HCT116 (cell line): ENCODE measurements at regions not wholly inside any gene's neighbourhood (a gene's known extent, or its start where the extent isn't known, plus 50 kb on each side); places are given as distances from the start of the nearest gene placed in this dataset.

ENCODE experiments used
- ATAC-seq: fragments of 200-7000 bp; cut with Tn5 transposase; 2 replicates; pipeline ENCODE4 v1.9.1; 2020; ENCODE audit warnings: mild to moderate bottlenecking, moderate library complexity
- BruUV-seq: library from RNA; stranded (reverse); fragments of 400-500 nt; replicated peaks from 2 replicates; lab custom pipeline; 2021; lab: Mats Ljungman, UMichigan
- CTCF ChIA-PET: fragments of 300-600 bp; sonication (Branson Sonifier 250); formaldehyde crosslinking; loops from one replicate; lab custom pipeline; 2021; ENCODE audit warnings: antibody characterized with exemption; lab: Charles Lee
- POLR2A ChIA-PET: fragments of 300-600, 350-600 bp; sonication (Branson Sonifier 250); formaldehyde crosslinking; loops from one replicate; lab custom pipeline; 2021; ENCODE audit warnings: antibody characterized with exemption; lab: Charles Lee
- RAD21 ChIA-PET, 2 experiments: fragments of 300-600 bp; sonication (Branson Sonifier 250); formaldehyde crosslinking; loops; one replicate each; lab custom pipeline; 2023; ENCODE audit warnings: low total read pairs in 2 of 2; ENCODE audit not compliant: uncharacterized antibody in 2 of 2, unreplicated experiment in 2 of 2, low non-redundant PET in 1 of 2; lab: Charles Lee
- DNase-seq: peaks from one replicate; pipeline ENCODE4 v3.0.0-alpha.2; 2010; ENCODE audit warnings: low read depth, low spot score
- H2AFZ ChIP-seq: fragments of 200-600 bp; shearing (Covaris generic), sonication (generic); 2 replicates; pipeline ENCODE4 v1.6.1; 2017; ENCODE audit warnings: low read depth, mixed run types, mixed read lengths, antibody characterized with exemption, low read length; ENCODE audit not compliant: poor library complexity, severe bottlenecking
- H3K27ac ChIP-seq: 2 replicates; pipeline ENCODE4 v1.5.1; 2012; ENCODE audit warnings: low read depth, low read length
- H3K27me3 ChIP-seq: fragments of 200-600 bp; sonication (generic); 2 replicates; pipeline ENCODE4 v1.6.1; 2016; ENCODE audit warnings: mixed run types, low read length, mixed read lengths; ENCODE audit not compliant: insufficient read depth
- H3K36me3 ChIP-seq, 2 experiments: fragments of 200-500 bp in 1 of 2; fragments of 200-600 bp in 1 of 2; sonication (Bioruptor generic) in 1 of 2; sonication (generic) in 1 of 2; 2 replicates each; pipeline versions ENCODE4 v1.5.1 to v1.6.1; 2014 to 2016; ENCODE audit warnings: low read length in 2 of 2, inconsistent platforms in 1 of 2, mixed read lengths in 1 of 2, mixed run types in 1 of 2; ENCODE audit not compliant: insufficient read depth in 2 of 2, control insufficient read depth in 1 of 2
- H3K4me1 ChIP-seq, 2 experiments: fragments of 200-600 bp in 1 of 2; sonication (generic) in 1 of 2; 2 replicates each; pipeline versions ENCODE4 v1.5.1 to v1.6.1; 2012 to 2017; ENCODE audit warnings: low read length in 2 of 2, inconsistent platforms in 1 of 2, mild to moderate bottlenecking in 1 of 2, mixed read lengths in 1 of 2, mixed run types in 1 of 2, moderate library complexity in 1 of 2; ENCODE audit not compliant: insufficient read depth in 2 of 2, control insufficient read depth in 1 of 2
- H3K4me2 ChIP-seq: fragments of 200-600 bp; sonication (generic); 2 replicates; pipeline ENCODE4 v1.6.1; 2017; ENCODE audit warnings: mixed run types, low read length, mixed read lengths
- H3K4me3 ChIP-seq, 2 experiments: fragments of 200-600 bp in 1 of 2; sonication (generic) in 1 of 2; replicated peaks in 1 of 2; 2 replicates each; pipeline ENCODE4 v1.5.1; 2011 to 2016; ENCODE audit warnings: low read length in 2 of 2, control low read depth in 1 of 2, low read depth in 1 of 2, mild to moderate bottlenecking in 1 of 2, mixed read lengths in 1 of 2, mixed run types in 1 of 2
- H3K79me2 ChIP-seq: fragments of 200-600 bp; sonication (generic); 2 replicates; pipeline ENCODE4 v1.6.1; 2017; ENCODE audit warnings: mild to moderate bottlenecking, mixed run types, low read length, moderate library complexity, mixed read lengths; ENCODE audit not compliant: insufficient read depth
- H3K9ac ChIP-seq: fragments of 200-600 bp; sonication (generic); 2 replicates; pipeline ENCODE4 v1.6.1; 2016; ENCODE audit warnings: low read length, mixed read lengths
- H3K9me2 ChIP-seq: fragments of 200-600 bp; sonication (generic), shearing (Covaris generic); 2 replicates; pipeline ENCODE4 v1.6.1; 2017; ENCODE audit warnings: mixed run types, mild to moderate bottlenecking, moderate library complexity; ENCODE audit not compliant: insufficient read depth
- H3K9me3 ChIP-seq, 2 experiments: fragments of 200-500 bp in 1 of 2; fragments of 200-600 bp in 1 of 2; sonication (Bioruptor generic) in 1 of 2; sonication (generic) in 1 of 2; 2 replicates each; pipeline ENCODE4 v1.6.1; 2014 to 2017; ENCODE audit warnings: low read length in 2 of 2, mixed read lengths in 2 of 2, inconsistent platforms in 1 of 2, low read depth in 1 of 2, mild to moderate bottlenecking in 1 of 2, mixed run types in 1 of 2, moderate library complexity in 1 of 2; ENCODE audit not compliant: control insufficient read depth in 1 of 2, insufficient read depth in 1 of 2
- H4K20me1 ChIP-seq: fragments of 200-600 bp; sonication (generic), shearing (Covaris generic); 2 replicates; pipeline ENCODE4 v1.6.1; 2017; ENCODE audit warnings: mixed run types, mild to moderate bottlenecking, moderate library complexity; ENCODE audit not compliant: insufficient read depth
- ELF1 ChIP-seq: IDR thresholded peaks from 2 replicates; pipeline ENCODE4 v1.6.1; 2012; ENCODE audit warnings: low read depth, borderline replicate concordance
- EZH2 ChIP-seq: fragments of 200-600 bp; sonication (generic); IDR thresholded peaks from 2 replicates; pipeline ENCODE4 v1.6.1; 2017; ENCODE audit warnings: antibody characterized with exemption, mixed run types
- FOSL1 ChIP-seq: IDR thresholded peaks from 2 replicates; pipeline ENCODE4 v1.6.1; 2012; ENCODE audit warnings: low read depth
- POLR2A ChIP-seq: IDR thresholded peaks from 2 replicates; pipeline ENCODE4 v1.7.0; 2011; ENCODE audit warnings: borderline replicate concordance; ENCODE audit not compliant: insufficient read depth, insufficient read length; ENCODE audit errors: extremely low read depth
- POLR2AphosphoS5 ChIP-seq: IDR thresholded peaks from 2 replicates; pipeline ENCODE4 v1.6.1; 2011; ENCODE audit warnings: mild to moderate bottlenecking, low read depth, low read length, moderate library complexity
- RAD21 ChIP-seq: IDR thresholded peaks from 2 replicates; pipeline ENCODE4 v1.6.1; 2012; ENCODE audit warnings: low read depth, mild to moderate bottlenecking
- SIN3A ChIP-seq: IDR thresholded peaks from 2 replicates; pipeline ENCODE4 v1.6.1; 2012; ENCODE audit warnings: low read depth
- YY1 ChIP-seq: IDR thresholded peaks from 2 replicates; pipeline ENCODE4 v1.6.1; 2011; ENCODE audit warnings: low read length, low read depth, moderate library complexity, mild to moderate bottlenecking; ENCODE audit not compliant: insufficient replicate concordance; ENCODE audit errors: extremely low read depth
- ZNF274 ChIP-seq: fragments of 200-500 bp; sonication (Bioruptor generic); IDR thresholded peaks from 2 replicates; pipeline ENCODE4 v1.6.1; 2014; ENCODE audit warnings: mild to moderate bottlenecking, low read depth, low read length, inconsistent platforms
- intact Hi-C: fragments of 100-400 bp; cut with micrococcal nuclease; formaldehyde crosslinking; loops from 2 replicates; pipeline ENCODE4 v1.10.0; 2022
- TF ChIP-seq, protein P1 (sequence below): IDR thresholded peaks from 2 replicates; pipeline ENCODE4 v1.6.1; 2011; ENCODE audit warnings: mild to moderate bottlenecking, low read length, moderate library complexity; ENCODE audit not compliant: insufficient replicate concordance; ENCODE audit errors: extremely low read depth
- TF ChIP-seq, protein P2 (sequence below): IDR thresholded peaks from 2 replicates; pipeline ENCODE4 v1.6.1; 2012
- TF ChIP-seq, protein P3 (sequence below): IDR thresholded peaks from 2 replicates; pipeline ENCODE4 v1.6.1; 2012
- TF ChIP-seq, protein P4 (sequence below): IDR thresholded peaks from 2 replicates; pipeline ENCODE4 v1.6.1; 2012; ENCODE audit warnings: low read depth

DNA sequence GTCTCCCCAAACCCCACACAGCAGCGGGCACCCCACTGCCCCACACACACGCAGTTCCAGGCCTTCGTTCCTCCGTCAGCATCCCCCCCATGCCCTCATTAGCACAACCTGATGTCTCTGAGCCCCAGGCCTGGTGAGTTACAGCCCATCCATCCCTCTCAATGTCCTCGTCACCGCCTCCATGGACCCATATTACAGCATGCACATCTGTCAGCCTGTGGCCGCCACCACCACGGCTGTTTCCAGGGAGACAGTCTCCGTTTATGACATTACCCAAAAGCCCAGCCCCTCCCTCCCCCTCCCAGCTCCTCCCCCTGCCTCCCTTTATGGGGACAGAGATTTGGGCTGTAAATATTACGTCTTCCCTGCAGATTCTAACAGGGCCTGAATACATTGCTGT is 143.1 kb upstream of the LINGO1 start:
- H3K9me3 ChIP-seq = no peaks in the 10 kb centered on the region
- no peak overlapping the region for H3K4me2 ChIP-seq
- intact Hi-C loops = no loop called here
- H3K9me2 ChIP-seq = no peaks in the 10 kb centered on the region
- H3K27me3 ChIP-seq = no peaks in the 10 kb centered on the region
- ChIA-PET RAD21 (no interaction called here), CTCF (interaction anchor here (2.0 kb wide), 1 partner anchor 9 kb away, joined by 7 read pairs; no protein-coding TSS in a partner anchor), POLR2A (no interaction called here)
- ATAC-seq (no peak), DNase-seq (no peak)
- no TSS peak for BruUV-seq
- no peaks in the 10 kb centered on the region for H4K20me1 ChIP-seq
- H3K4me1 ChIP-seq = no peaks in the 10 kb centered on the region
- TF ChIP-seq, protein P1, sequence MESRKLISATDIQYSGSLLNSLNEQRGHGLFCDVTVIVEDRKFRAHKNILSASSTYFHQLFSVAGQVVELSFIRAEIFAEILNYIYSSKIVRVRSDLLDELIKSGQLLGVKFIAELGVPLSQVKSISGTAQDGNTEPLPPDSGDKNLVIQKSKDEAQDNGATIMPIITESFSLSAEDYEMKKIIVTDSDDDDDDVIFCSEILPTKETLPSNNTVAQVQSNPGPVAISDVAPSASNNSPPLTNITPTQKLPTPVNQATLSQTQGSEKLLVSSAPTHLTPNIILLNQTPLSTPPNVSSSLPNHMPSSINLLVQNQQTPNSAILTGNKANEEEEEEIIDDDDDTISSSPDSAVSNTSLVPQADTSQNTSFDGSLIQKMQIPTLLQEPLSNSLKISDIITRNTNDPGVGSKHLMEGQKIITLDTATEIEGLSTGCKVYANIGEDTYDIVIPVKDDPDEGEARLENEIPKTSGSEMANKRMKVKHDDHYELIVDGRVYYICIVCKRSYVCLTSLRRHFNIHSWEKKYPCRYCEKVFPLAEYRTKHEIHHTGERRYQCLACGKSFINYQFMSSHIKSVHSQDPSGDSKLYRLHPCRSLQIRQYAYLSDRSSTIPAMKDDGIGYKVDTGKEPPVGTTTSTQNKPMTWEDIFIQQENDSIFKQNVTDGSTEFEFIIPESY = no peak
- TF ChIP-seq POLR2A (no peak), SIN3A (no peak), ELF1 (no peak), EZH2 (no peak), POLR2AphosphoS5 (no peak), RAD21 (no peak), ZNF274 (no peak), FOSL1 (no peak), YY1 (no peak)
- TF ChIP-seq, protein P2, sequence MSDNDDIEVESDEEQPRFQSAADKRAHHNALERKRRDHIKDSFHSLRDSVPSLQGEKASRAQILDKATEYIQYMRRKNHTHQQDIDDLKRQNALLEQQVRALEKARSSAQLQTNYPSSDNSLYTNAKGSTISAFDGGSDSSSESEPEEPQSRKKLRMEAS = no peak
- TF ChIP-seq, protein P3, sequence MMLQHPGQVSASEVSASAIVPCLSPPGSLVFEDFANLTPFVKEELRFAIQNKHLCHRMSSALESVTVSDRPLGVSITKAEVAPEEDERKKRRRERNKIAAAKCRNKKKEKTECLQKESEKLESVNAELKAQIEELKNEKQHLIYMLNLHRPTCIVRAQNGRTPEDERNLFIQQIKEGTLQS = no peak
- TF ChIP-seq, protein P4, sequence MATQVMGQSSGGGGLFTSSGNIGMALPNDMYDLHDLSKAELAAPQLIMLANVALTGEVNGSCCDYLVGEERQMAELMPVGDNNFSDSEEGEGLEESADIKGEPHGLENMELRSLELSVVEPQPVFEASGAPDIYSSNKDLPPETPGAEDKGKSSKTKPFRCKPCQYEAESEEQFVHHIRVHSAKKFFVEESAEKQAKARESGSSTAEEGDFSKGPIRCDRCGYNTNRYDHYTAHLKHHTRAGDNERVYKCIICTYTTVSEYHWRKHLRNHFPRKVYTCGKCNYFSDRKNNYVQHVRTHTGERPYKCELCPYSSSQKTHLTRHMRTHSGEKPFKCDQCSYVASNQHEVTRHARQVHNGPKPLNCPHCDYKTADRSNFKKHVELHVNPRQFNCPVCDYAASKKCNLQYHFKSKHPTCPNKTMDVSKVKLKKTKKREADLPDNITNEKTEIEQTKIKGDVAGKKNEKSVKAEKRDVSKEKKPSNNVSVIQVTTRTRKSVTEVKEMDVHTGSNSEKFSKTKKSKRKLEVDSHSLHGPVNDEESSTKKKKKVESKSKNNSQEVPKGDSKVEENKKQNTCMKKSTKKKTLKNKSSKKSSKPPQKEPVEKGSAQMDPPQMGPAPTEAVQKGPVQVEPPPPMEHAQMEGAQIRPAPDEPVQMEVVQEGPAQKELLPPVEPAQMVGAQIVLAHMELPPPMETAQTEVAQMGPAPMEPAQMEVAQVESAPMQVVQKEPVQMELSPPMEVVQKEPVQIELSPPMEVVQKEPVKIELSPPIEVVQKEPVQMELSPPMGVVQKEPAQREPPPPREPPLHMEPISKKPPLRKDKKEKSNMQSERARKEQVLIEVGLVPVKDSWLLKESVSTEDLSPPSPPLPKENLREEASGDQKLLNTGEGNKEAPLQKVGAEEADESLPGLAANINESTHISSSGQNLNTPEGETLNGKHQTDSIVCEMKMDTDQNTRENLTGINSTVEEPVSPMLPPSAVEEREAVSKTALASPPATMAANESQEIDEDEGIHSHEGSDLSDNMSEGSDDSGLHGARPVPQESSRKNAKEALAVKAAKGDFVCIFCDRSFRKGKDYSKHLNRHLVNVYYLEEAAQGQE = no peak
- H2AFZ ChIP-seq = no peak overlapping the region
- H3K36me3 ChIP-seq = no peaks in the 10 kb centered on the region
- H3K9ac ChIP-seq = no peak overlapping the region
- no peak overlapping the region for H3K27ac ChIP-seq
- H3K79me2 ChIP-seq = no peaks in the 10 kb centered on the region
- no peak overlapping the region for H3K4me3 ChIP-seq
